GM10266 (cell line): ENCODE measurements at regions not wholly inside any gene's neighbourhood (a gene's known extent, or its start where the extent isn't known, plus 50 kb on each side); places are given as distances from the start of the nearest gene placed in this dataset.

Source experiments
- DNase-seq: peaks from one replicate; pipeline ENCODE4 v3.0.0; 2012; ENCODE audit errors: extremely low spot score
- TF ChIP-seq, protein P1 (sequence below): IDR thresholded peaks from 2 replicates; pipeline ENCODE4 v1.5.1; 2012; ENCODE audit warnings: mild to moderate bottlenecking, low read depth; ENCODE audit not compliant: control insufficient read depth, insufficient read depth; ENCODE audit errors: missing control alignments

- no peak for DNase-seq
These were observed 186.2 kb upstream of the MTPN start for GRCh38 chr7:136163340-136163801.

DNA sequence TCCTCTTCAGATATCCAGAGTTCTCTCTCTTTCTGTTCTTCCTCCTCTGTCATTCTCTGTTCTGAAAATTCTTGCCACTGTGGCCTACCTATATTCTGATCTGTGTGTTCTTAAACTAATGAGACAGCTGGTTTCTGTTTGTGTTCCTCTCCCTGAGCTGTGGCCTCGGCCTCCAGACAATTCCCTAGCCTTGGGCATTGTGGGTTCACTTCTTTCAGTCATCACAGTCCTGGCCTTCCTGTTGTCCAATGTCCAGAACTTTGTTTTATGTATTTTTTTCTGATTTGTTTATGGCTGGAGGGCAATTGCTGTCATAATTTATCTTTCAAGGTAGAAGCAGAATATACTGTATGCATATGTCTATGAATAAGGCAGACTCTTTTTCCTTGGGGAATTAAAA is 173.2 kb upstream of the MTPN start:
- no peak for DNase-seq
- TF ChIP-seq, protein P1, sequence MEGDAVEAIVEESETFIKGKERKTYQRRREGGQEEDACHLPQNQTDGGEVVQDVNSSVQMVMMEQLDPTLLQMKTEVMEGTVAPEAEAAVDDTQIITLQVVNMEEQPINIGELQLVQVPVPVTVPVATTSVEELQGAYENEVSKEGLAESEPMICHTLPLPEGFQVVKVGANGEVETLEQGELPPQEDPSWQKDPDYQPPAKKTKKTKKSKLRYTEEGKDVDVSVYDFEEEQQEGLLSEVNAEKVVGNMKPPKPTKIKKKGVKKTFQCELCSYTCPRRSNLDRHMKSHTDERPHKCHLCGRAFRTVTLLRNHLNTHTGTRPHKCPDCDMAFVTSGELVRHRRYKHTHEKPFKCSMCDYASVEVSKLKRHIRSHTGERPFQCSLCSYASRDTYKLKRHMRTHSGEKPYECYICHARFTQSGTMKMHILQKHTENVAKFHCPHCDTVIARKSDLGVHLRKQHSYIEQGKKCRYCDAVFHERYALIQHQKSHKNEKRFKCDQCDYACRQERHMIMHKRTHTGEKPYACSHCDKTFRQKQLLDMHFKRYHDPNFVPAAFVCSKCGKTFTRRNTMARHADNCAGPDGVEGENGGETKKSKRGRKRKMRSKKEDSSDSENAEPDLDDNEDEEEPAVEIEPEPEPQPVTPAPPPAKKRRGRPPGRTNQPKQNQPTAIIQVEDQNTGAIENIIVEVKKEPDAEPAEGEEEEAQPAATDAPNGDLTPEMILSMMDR: no peak

More at GRCh38 chr7:136163340-136163801, 186.2 kb upstream of the MTPN start:
- TF ChIP-seq, protein P1: no peak

GRCh38 chr7:136148920-136149319 is 171.8 kb upstream of the MTPN start:
- TF ChIP-seq, protein P1: no peak
- no peak for DNase-seq

GRCh38 chr7:136146925-136147324 is 169.8 kb upstream of the MTPN start:
- no peak for DNase-seq
- TF ChIP-seq, protein P1: no peak

GRCh38 chr7:136144182-136144581 is 167.0 kb upstream of the MTPN start:
- DNase-seq: no peak
- TF ChIP-seq, protein P1: no peak

- TF ChIP-seq, protein P1: no peak
- no peak for DNase-seq
These were observed 166.1 kb upstream of the MTPN start for GRCh38 chr7:136143271-136143670.

DNA sequence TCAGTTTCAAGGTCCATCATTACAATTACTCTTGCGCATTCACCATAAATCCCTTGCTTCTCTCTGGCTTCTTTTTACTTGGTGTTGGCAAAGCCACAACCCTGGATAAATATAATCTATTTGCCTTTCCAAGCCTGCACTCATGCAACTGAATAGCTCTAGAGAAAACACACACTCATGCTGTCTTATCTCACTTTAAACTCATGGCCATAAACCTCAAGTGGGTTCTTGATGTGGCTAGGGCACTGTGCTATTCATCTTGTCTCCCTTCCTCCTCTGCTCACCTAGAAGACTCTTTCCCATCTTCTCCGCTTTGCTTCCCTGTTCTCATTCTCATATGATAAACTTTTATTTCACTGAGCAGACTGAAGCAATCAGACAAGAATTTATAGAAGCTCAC is 165.4 kb upstream of the MTPN start:
- TF ChIP-seq, protein P1: no peak
- no peak for DNase-seq

DNA sequence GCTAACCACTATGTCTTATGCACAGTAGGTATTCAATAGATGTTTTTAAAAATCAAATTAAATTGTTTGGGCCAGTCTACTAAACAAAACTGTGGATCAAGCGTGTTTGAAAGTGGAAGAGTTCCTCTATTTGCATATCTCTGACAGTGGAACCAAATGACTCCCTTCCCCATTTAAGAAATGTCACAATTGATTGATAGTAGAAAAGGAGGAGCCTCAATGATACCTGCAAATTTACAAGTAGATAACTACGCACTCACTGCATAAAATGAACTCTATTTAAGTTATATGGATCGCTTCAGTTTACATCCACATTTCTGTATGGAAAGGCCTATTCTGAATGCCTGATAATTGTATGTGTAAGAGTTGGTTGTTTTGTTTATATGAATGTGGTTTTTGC is 163.3 kb upstream of the MTPN start:
- no peak for DNase-seq
- TF ChIP-seq, protein P1: no peak
